ENCODE measurements at regions not wholly inside any gene's neighbourhood (a gene's known extent, or its start where the extent isn't known, plus 50 kb on each side); places are given as distances from the start of the nearest gene placed in this dataset.

DNA sequence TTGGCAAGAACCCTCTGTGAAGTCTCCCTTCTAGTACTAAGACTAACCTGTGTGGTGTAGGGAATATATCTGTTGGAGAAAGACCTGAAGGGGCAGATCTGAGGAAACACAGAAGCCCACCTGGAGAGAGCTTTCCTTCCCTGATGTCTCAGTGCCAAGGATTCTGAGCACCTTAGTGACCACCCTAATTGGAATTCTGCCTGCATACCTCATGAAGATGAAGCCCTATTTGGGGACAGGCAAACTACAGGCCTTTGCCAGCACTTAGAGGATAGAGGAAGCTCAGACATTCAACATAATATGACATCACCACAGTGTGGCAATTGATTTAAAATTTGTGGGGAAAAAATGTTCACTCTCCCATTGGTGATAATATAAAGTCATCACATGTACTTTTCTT lies 766.2 kb upstream of the KIRREL3 start:
- DNase-seq: no peak

DNA sequence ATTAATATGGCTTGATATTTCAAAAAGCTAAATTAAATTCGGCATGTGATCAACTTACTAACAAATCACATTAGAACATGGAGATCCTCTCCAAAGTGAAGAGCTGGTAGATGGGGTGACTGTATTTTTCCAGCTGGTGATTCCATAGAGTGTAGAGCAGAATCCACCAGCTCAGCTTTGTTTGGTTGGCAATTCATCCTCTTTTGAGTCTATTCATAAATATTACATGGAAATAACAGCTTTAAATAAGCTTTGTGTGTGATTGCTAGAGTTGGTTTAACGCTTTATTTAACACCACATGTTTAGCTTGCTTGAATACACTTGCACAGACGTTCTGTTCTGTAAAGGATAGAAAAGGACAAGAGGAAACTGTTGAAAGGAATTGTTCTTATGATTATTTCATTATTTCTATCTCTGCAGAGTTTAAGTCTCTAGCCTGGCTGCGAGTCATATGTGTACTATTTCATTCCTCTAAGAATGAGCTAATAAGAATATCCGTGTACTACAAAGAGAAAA lies 738.3 kb upstream of the KIRREL3 start:
- DNase-seq: no peak

DNA sequence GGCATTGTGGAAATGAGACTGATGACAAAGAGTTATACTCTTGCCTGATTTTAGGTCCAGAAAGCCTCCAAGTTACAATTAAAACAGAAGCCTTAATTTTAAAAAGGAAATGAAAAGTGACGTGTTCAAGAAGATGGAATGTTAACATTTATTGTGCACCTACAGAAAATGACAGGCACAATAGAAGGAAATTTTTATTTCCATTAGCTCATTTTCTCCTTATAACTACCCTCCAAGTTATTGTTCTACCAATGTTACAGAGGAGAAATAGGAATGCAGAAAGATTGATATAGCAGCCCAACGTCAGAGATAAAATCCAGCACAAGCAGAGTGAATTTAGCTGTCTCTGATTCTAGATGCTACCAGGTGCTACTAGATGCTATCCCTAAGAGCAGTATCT lies 736.9 kb upstream of the KIRREL3 start:
- DNase-seq: no peak

DNA sequence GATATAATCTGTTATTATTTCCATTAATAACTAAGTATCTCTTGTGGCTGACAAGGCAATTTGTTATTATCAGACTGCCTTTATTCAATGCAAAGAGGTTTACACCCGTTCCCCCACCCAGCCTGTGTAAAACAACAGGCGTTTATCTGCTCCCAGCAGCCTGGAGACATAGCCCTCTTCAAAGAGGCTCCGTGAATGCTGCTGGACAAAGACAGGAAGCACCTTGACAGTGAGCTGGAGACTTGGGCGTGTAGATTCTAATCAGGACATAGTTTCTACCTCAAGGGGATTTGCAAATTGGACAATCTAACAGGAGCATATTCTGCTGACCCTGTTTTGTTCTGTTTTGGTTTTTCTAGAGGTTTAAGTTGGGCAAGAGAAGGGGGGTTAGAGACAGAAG lies 733.0 kb upstream of the KIRREL3 start:
- DNase-seq: peak in 1 of 3 donors; percentile 31

DNA sequence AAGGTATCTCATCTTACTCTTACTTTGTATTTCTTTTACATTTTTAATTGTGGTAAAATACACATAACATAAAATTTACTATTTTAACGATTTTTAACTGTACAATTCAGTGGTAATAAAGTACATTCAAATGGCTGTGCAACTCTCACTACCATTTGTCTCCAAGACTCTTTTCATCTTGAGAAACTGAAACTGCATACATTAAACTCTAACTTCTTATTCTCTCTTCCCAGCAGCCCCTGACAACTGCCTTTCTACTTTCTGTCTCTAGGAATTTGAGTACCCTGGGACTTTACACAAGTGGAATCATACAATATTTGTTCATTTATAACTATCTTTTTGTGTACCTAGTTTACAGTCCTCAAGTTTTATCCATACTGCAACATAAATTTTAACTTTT lies 725.8 kb upstream of the KIRREL3 start:
- DNase-seq: no peak

DNA sequence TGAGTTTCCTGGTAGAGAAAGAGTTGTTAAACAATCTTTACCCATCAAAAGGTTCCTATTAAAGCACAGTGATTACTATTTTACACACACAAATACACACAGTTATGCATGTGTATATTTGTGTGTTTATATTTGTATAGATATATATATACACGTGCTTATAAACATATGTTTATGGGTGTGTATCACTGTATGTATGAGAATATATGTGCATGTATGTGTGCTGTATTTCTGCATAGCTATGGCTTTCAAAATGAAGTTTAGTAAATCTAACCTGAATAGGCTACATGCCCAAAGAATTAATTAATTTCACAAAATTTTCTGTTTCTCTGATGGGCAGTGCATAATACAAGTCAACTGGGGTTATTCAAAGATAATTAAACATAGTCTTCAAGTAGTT lies 723.1 kb upstream of the KIRREL3 start:
- no peak for DNase-seq

DNA sequence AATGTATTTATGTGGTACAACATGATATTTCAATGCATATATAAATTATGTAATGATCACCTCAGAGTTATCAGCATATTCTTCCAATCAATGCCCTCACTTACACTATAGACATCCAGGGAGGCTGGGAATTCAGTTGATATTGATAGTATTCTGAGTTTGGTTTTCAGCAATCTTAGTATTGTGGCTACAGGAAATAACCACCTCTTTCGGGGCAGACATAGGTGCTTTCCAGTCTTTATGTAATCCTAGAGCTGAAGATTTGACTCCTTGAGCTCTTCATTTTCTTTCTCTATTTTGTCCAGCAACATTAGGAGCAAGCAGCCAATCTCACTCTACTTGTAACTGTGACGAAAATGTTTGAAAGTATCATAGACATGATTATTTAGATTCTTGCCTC lies 712.7 kb upstream of the KIRREL3 start:
- no peak for DNase-seq

DNA sequence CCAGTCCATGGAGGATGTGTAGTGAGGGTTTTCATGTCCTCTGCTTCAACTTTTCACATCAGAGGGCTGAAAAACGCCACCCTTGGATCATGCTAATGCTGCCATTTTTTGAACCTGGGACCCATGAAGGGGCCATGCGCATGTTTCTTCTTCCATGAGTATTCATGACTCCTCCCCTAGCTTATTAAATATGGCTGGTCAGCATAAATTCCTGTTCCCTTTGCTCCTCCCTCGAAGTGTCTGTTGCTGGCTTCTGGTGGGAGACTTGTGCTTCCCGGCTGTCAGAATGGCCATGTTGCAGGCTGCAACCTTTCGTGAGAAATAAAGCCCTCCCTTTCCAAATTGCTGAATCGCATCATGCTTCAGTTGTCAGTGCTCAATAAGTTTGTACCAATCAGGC lies 711.2 kb upstream of the KIRREL3 start:
- no peak for DNase-seq

DNA sequence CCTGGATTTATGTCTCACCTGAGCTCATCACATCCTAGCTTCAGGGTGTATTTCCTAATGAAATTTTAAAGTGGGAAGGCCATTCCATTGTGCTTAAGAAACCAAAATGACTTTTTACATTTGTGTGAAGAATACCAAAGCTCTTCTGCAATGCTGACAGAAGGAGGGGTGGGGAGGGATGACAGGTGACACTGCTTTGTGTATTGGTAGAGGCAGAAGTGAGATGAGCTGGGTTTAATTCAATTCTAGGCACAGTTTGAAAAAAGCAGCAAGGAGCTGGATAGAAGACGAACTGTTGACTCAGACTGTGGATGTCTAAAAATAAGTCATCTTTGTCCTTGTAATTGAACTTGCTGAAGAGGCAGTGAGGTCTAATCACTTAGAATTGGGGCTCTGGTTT lies 710.3 kb upstream of the KIRREL3 start:
- DNase-seq: no peak

DNA sequence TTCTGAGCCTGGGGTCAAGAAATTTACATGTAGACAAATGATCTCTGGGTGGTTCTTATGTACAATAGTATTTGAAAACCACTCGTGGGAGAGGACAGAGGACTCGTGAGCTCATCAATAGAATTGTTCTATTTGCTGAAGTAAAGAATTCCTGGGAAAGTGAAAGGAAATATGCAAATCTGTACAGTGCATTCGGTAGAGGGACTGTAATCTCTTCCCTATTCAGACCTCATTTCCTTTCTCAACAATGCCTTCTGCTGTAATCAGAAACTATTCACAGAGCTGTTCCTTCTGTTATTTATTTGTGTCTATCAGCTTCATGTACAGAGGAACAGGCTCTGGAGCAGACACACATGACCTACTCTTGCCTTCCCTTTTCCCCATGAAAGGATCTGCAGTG lies 709.4 kb upstream of the KIRREL3 start:
- DNase-seq: peak in 1 of 3 donors; percentile 1

DNA sequence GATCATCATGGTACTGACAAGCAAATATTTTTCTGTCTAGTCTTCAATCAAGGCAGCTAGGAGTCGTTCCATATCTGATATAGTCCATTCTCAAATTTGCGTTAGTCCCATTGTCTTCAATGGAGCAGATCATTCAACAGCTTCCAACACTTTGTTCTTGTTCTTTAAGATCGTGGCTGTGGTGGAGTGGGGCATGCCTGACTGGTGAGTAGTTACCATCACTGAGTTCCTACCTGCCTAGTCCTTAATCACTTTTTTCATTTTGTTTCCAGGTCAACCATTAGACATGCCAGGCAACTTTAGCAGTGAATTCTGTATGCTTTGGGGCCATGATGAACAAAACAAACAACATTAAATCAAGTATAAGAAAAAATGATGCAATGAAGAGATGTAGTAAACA lies 693.1 kb upstream of the KIRREL3 start:
- DNase-seq: no peak

DNA sequence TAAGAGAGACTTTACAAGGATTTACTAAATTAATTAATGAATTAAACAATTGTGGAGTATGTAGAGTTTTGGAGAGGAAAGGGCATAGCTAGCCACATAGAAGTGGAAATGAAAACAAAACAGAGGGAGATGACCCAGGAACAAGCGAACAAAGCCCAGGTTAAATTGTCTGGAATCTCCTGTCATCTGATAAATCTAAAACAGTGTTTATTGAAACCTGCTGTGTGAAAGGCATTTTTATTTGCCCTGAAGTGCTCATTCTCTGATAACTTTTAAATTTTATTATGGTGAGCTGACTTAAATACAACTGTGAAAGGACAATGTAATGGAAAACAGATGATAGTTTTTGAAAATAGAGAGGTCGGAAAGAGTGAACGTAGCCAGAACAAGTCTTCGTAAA lies 682.8 kb upstream of the KIRREL3 start:
- peak in 1 of 3 donors; percentile 5 for DNase-seq

DNA sequence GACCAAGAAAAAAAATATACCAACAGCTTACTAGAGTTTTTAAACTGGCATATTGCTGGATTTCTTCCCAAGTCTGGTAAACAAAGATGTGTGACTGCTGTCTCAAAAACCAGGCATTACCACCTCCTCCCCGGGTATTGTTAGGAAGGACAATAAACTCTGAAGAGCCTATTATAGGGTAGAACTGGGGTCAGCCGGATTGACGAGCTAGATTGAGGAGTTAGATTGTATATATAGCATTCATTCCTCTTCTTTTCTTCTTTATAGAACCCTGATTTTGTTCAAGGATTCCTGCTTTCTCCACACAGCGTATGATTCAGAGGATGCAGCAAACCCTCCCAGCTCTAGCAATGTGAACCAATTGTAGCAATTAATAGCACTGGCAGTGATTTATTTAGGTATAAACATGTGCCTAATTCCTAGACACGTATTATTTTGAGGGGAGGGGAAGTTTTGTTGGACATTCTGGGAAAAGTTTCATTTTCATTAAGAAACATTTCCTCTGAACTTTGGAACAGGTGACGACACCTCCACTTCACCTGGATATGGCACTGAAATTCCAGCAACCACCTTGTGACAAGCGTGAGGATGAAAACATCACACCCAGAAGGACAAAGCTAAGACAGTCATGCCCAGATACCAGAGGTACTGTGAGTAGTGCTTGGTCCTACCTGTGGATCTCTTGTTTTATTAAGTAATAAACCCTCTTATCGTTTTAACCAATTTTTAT lies 679.4 kb upstream of the KIRREL3 start:
- DNase-seq: no peak

DNA sequence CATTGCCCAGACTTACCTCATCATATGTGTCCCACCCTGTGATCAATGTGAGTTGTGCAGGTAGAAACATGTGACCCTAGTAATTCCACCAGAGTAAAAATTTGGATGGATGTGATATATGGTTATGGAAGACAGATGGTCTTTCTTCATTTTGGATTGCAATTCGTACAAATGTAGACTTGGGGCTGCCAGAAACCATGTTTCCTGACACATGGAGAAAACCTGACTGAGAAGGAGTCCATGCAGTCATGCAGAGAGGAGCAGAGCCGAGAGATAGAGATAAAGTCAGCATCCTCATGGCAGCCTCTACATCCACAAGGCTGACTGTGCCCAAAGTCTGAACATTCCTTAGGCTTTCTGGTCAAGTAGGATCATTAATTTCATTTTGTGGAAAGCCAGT lies 678.1 kb upstream of the KIRREL3 start:
- no peak for DNase-seq

DNA sequence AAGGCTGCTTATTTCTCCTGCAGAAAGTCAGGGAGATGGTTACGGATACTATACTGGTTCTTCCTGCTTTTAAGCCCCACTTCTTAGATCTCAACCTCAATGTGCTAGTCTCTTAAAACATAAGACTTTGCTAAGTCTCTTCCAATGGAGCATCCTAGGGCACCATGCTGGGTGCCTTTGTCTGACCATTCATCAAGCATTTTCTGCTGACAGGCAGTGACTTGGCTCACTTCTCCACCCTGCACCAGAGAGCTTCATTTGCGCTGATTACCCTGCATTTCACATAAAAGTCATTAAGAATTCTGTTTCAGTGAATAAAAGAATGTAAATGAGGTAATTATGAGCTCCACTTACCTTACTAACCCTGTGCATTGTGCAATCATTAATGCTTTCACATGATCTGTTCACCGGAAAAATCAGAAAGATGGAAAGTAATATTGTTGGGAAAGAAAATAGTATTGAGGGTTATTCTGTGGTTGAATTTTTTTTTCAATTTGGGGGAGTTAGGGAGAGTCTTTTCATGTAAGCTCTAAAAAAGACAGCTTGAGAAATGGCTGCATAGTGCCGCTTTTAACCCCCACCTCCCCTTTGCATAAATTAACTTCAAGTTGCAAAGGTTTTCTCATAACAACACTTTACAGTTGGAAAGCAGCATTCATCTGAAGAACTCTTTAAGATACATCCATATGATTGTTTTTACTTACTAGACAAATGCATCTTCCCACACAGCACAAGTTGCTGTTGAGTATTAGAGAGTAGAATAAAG lies 677.3 kb upstream of the KIRREL3 start:
- no peak for DNase-seq

DNA sequence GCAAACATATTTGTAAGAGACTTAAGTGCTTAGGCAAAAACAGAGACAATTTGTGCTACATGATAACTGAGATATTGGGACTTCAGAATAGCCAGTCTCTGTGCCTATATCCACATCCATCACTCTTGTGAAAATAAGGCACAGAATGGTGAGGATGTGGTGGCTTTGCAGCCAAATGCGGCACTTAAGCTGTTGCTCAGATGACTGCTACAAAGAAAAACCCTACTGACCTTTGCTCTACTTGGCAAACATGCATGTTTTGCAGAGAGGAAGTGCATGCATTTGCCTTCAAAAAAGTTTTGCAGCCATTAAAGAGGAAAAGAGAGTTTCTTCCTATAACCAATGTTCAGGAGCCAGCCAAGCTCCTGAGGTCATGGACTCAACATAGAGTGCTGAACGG lies 675.0 kb upstream of the KIRREL3 start:
- DNase-seq: peak in 2 of 3 donors; percentile 3 to 24

DNA sequence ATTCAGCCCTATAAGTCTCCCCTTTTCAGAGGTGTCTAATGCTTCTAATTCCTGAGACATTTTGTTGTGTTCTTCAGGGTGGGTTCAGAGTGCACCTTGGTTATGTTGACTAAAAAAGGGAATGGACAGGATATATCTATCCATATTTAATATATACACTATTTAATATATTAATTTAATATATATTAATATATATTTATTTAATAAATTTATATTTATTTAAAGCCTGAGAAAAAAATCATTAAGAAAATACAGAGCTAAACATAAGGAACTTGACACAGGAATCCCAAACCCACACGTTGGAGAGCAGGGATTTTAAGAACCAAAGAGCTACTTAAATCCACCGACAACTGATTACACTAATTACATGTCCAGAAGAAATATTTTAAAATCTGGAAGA lies 674.2 kb upstream of the KIRREL3 start:
- DNase-seq: no peak

DNA sequence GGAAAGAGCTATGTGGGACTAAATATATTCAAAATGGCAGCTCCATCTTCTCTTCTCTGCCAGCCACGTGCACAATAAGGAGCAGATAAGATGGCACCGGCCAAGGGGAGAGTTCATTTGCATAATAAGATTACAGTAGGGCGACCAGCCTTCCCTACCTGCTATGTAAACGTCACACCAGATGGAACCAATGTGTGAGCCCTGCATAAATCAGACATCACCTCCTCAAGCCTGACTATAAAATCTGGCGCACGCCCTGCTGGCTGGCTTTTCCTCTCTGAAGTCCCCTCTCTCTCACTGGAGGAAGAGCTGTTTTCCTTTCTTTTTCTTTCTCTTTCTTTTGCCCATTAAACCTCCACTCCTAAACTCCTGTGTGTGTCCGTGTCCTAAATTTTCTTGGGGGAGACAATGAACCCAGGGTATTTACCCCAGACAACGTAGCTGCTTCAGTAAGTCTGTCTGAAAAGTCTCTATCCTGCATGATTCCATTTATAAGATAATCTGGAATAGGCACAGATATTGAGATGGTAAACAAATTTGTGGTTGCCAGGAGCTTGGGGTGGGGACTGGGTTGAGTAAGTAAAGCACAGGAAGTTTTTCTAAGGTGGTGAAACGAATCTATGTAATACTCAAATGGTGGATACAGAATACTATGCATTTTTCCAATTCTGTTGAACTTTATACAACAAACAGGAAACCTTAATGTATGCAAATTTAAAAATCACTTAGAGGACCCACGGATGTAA lies 670.0 kb upstream of the KIRREL3 start:
- DNase-seq: no peak

DNA sequence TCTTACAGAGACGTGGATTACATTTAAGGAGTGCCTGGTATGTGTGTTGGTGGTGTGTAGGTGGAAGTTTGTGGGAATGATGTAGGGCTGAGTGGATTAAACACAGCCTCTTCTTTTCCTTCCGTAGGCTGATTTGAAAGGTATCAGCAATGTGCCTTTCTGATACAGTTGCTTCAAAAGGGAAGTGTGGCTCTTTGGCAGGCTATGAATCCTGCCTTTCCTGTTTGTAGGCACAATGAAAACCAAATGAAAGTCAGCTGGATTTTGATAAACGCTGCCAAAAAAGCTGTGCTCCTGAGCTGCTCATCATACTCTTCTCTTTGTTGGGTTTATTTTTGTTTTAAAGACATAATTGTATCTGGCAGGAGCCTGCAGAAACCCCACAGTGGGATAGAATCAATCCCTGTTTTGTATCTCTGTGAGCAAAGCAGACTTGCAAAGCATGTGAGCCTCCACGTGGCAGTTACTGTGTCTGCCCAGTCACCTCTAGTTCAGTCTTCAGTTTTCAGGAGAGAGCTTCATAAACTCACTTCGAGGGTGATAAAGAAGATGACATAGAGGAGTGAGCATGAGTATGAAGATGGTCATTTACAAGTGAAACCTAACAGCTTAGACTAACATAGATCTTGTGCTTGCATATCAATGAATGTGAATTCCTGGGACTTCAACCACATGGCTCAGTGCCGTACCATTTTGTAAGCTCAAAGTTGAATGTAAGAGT lies 655.7 kb upstream of the KIRREL3 start:
- peak in 1 of 3 donors; percentile 10 for DNase-seq

DNA sequence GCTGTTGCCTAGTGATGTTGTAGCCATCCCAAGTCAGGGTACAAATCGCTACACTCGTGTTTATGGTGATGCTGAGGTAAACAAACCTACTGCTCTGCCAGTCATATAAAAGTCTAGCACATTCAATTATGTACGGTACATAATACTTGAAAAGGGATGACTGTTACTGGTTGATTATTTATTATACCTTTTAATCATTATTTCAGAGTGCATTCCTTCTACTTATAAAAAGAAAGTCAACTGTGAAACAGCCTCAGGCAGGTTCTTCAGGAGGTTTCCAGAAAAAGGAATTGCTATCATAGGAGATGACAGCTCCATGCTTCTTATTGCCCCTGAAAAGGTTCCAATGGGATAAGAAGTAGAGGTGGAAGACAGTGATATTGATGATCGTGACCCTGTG lies 652.5 kb upstream of the KIRREL3 start:
- DNase-seq: no peak

DNA sequence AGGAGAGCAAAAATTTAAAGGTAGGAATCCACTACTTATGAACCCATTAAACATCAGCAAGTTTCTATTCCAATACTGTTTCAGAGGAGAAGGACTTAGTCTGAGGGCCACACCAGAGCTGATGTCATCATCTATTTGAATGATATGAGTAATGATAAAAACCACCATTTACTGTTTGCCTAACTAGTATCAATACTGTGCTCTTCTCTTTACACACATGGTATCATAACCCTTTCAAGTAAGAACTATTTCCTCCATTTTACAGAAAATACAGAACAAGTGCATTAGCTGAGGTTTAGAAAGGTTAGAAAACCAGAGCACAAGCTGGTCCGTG lies 651.3 kb upstream of the KIRREL3 start:
- no peak for DNase-seq

All from muscle of back (tissue), 3 donors.